WTC11 (cell line): ENCODE measurements at regions not wholly inside any gene's neighbourhood (a gene's known extent, or its start where the extent isn't known, plus 50 kb on each side); places are given as distances from the start of the nearest gene placed in this dataset.
"Not testable (repeated sequence)": the region's sequence is repeated elsewhere in the genome, so short reads cannot be mapped to it uniquely, and the experiment has no call there.

ENCODE experiments used
- ATAC-seq: fragments of 200-7000 bp; cut with Tn5 transposase; 2 replicates; pipeline ENCODE4 v1.10.0; 2021; ENCODE audit warnings: mild to moderate bottlenecking, moderate library complexity
- CTCF ChIA-PET: fragments of 300-600 bp; sonication (Branson Sonifier 250); formaldehyde crosslinking; loops from one replicate; lab custom pipeline; 2021; ENCODE audit warnings: antibody characterized with exemption; lab: Charles Lee
- POLR2A ChIA-PET: fragments of 350-600 bp; sonication (Branson Sonifier 250); formaldehyde crosslinking; loops from one replicate; lab custom pipeline; 2021; ENCODE audit warnings: antibody characterized with exemption; lab: Charles Lee
- DNase-seq: peaks from one replicate; pipeline ENCODE4 v3.0.0; 2021; ENCODE audit warnings: low spot score
- H3K27ac Mint-ChIP-seq: 2 replicates; pipeline ENCODE4 v1.8.0; 2021; ENCODE audit warnings: mixed read lengths
- H3K27me3 Mint-ChIP-seq: 2 replicates; pipeline ENCODE4 v1.8.0; 2021; ENCODE audit warnings: low read depth, mild to moderate bottlenecking, moderate library complexity, mixed read lengths
- H3K36me3 Mint-ChIP-seq: 2 replicates; pipeline ENCODE4 v1.8.0; 2021; ENCODE audit warnings: mixed read lengths
- H3K4me1 Mint-ChIP-seq: 2 replicates; pipeline ENCODE4 v1.8.0; 2022; ENCODE audit warnings: mixed read lengths
- H3K4me3 Mint-ChIP-seq: 2 replicates; pipeline ENCODE4 v1.8.0; 2021; ENCODE audit warnings: mild to moderate bottlenecking, moderate library complexity, mixed read lengths
- H3K9me3 Mint-ChIP-seq: 2 replicates; pipeline ENCODE4 v1.8.0; 2021; ENCODE audit warnings: mixed read lengths
- ATF1 ChIP-seq: sonication (generic); formaldehyde crosslinking; IDR thresholded peaks from 2 replicates; pipeline ENCODE4 v1.8.1; 2023; ENCODE audit warnings: mild to moderate bottlenecking, moderate library complexity, missing genetic modification reagents
- ELF4 ChIP-seq: sonication (generic); formaldehyde crosslinking; IDR thresholded peaks from 2 replicates; pipeline ENCODE4 v1.8.1; 2022; ENCODE audit warnings: low read depth, mild to moderate bottlenecking, moderate library complexity, missing genetic modification reagents
- ERG ChIP-seq: fragments of 250-450 bp; sonication (Bioruptor Pico); IDR thresholded peaks from 2 replicates; pipeline ENCODE4 v1.8.0; 2021; ENCODE audit warnings: mild to moderate bottlenecking
- ESRRA ChIP-seq: sonication (generic); formaldehyde crosslinking; IDR thresholded peaks from 2 replicates; pipeline ENCODE4 v1.8.1; 2022; ENCODE audit warnings: mild to moderate bottlenecking, missing genetic modification reagents, borderline replicate concordance
- ETV6 ChIP-seq: sonication (generic); formaldehyde crosslinking; IDR thresholded peaks from 2 replicates; pipeline ENCODE4 v1.8.1; 2022; ENCODE audit warnings: mild to moderate bottlenecking, missing genetic modification reagents
- GABPB1 ChIP-seq: sonication (generic); formaldehyde crosslinking; IDR thresholded peaks from 2 replicates; pipeline ENCODE4 v1.8.1; 2023; ENCODE audit warnings: mild to moderate bottlenecking, missing genetic modification reagents
- HMGA2 ChIP-seq: fragments of 250-450 bp; sonication (Bioruptor Pico); IDR thresholded peaks from 2 replicates; pipeline ENCODE4 v1.4.0; 2021; ENCODE audit warnings: mild to moderate bottlenecking, moderate library complexity
- HMGXB4 ChIP-seq: sonication (generic); formaldehyde crosslinking; IDR thresholded peaks from 2 replicates; pipeline ENCODE4 v1.8.1; 2023; ENCODE audit warnings: mild to moderate bottlenecking, moderate library complexity, missing genetic modification reagents
- MAX ChIP-seq: sonication (generic); formaldehyde crosslinking; IDR thresholded peaks from 2 replicates; pipeline ENCODE4 v1.8.0; 2022; ENCODE audit warnings: mild to moderate bottlenecking, missing genetic modification reagents
- PREB ChIP-seq: sonication (generic); formaldehyde crosslinking; IDR thresholded peaks from 2 replicates; pipeline ENCODE4 v1.8.1; 2022; ENCODE audit warnings: mild to moderate bottlenecking, missing genetic modification reagents, moderate library complexity, borderline replicate concordance
- PRRX2 ChIP-seq: fragments of 250-450 bp; sonication (Bioruptor Pico); IDR thresholded peaks from 2 replicates; pipeline ENCODE4 v1.8.0; 2021; ENCODE audit warnings: mild to moderate bottlenecking
- RELA ChIP-seq: sonication (generic); formaldehyde crosslinking; IDR thresholded peaks from 2 replicates; pipeline ENCODE4 v1.8.1; 2022; ENCODE audit warnings: missing genetic modification reagents, mild to moderate bottlenecking, borderline replicate concordance
- SMAD3 ChIP-seq: sonication (generic); formaldehyde crosslinking; IDR thresholded peaks from 2 replicates; pipeline ENCODE4 v1.8.0; 2022; ENCODE audit warnings: missing genetic modification reagents, mild to moderate bottlenecking, borderline replicate concordance
- SMAD4 ChIP-seq: sonication (generic); formaldehyde crosslinking; IDR thresholded peaks from 2 replicates; pipeline ENCODE4 v1.8.0; 2022; ENCODE audit warnings: mild to moderate bottlenecking, missing genetic modification reagents
- USF1 ChIP-seq: sonication (generic); formaldehyde crosslinking; IDR thresholded peaks from 2 replicates; pipeline ENCODE4 v1.8.0; 2022; ENCODE audit warnings: mild to moderate bottlenecking, missing genetic modification reagents
- ZNF121 ChIP-seq: sonication (generic); formaldehyde crosslinking; IDR thresholded peaks from 2 replicates; pipeline ENCODE4 v1.8.0; 2023; ENCODE audit warnings: missing genetic modification reagents
- ZNF138 ChIP-seq: sonication (generic); formaldehyde crosslinking; conservative IDR thresholded peaks from 2 replicates; pipeline ENCODE4 v1.8.1; 2022; ENCODE audit warnings: mild to moderate bottlenecking, moderate library complexity, missing genetic modification reagents
- ZNF281 ChIP-seq: sonication (generic); formaldehyde crosslinking; IDR thresholded peaks from 2 replicates; pipeline ENCODE4 v1.8.0; 2023; ENCODE audit warnings: mild to moderate bottlenecking, missing genetic modification reagents
- ZNF416 ChIP-seq: fragments of 250-450 bp; sonication (Bioruptor Pico); IDR thresholded peaks from 2 replicates; pipeline ENCODE4 v1.9.0; 2021; ENCODE audit warnings: mild to moderate bottlenecking, inconsistent platforms
- ZNF423 ChIP-seq: fragments of 250-450 bp; sonication (Bioruptor Pico); IDR thresholded peaks from 2 replicates; pipeline ENCODE4 v2.1.2; 2022; ENCODE audit warnings: mild to moderate bottlenecking, moderate library complexity

- no peak for TF ChIP-seq ZNF423
Measured at GRCh38 chr2:146376511-146377064, 1468.2 kb upstream of the ACVR2A start (continued).

GRCh38 chr2:146374505-146374904, 1470.3 kb upstream of the ACVR2A start:
- peaks cover 36% of the 10 kb centered on the region for H3K9me3 Mint-ChIP-seq
- TF ChIP-seq PREB (no peak), ESRRA (CRISPR knock-in tag) (no peak), RELA (CRISPR knock-in tag) (no peak), ZNF138 (CRISPR knock-in tag) (no peak), ATF1 (CRISPR knock-in tag) (no peak), SMAD3 (no peak), GABPB1 (CRISPR knock-in tag) (no peak), HMGXB4 (CRISPR knock-in tag) (no peak), USF1 (CRISPR knock-in tag) (no peak), HMGA2 (no peak)
- H3K36me3 Mint-ChIP-seq: peaks cover 20% of the 10 kb centered on the region
- no peak overlapping the region for H3K27ac Mint-ChIP-seq
- H3K27me3 Mint-ChIP-seq: no peaks in the 10 kb centered on the region
- DNase-seq: no peak
- ChIA-PET POLR2A (no interaction called here), CTCF (no interaction called here)
- H3K4me3 Mint-ChIP-seq: no peak overlapping the region
- no peak for ATAC-seq
- H3K4me1 Mint-ChIP-seq: peaks cover 7% of the 10 kb centered on the region

GRCh38 chr2:146371364-146371763, 1473.5 kb upstream of the ACVR2A start:
- H3K4me3 Mint-ChIP-seq, H3K4me1 Mint-ChIP-seq, H3K27me3 Mint-ChIP-seq, ATAC-seq, H3K27ac Mint-ChIP-seq, POLR2A ChIA-PET, CTCF ChIA-PET, DNase-seq: not testable (repeated sequence)
- Mint-ChIP-seq H3K36me3 (peaks cover 20% of the 10 kb centered on the region), H3K9me3 (peaks cover 30% of the 10 kb centered on the region)

GRCh38 chr2:146370826-146371225, 1474.0 kb upstream of the ACVR2A start:
- no peak overlapping the region for H3K27ac Mint-ChIP-seq
- peaks cover 20% of the 10 kb centered on the region for H3K36me3 Mint-ChIP-seq
- DNase-seq: no peak
- POLR2A ChIA-PET: no interaction called here
- H3K4me3 Mint-ChIP-seq: no peak overlapping the region
- no peaks in the 10 kb centered on the region for H3K27me3 Mint-ChIP-seq
- CTCF ChIA-PET: no interaction called here
- H3K9me3 Mint-ChIP-seq: peaks cover 34% of the 10 kb centered on the region
- no peak for TF ChIP-seq ZNF416 (CRISPR knock-in tag)
- no peak for TF ChIP-seq ZNF121 (CRISPR knock-in tag)
- TF ChIP-seq ERG: no peak
- H3K4me1 Mint-ChIP-seq: peaks cover 7% of the 10 kb centered on the region
- no peak for ATAC-seq

- POLR2A ChIA-PET: no interaction called here
- ATAC-seq (no peak), DNase-seq (no peak)
- Mint-ChIP-seq H3K27ac (no peak overlapping the region), H3K4me3 (no peak overlapping the region), H3K4me1 (no peaks in the 10 kb centered on the region), H3K9me3 (peaks cover 11% of the 10 kb centered on the region), H3K36me3 (peaks cover 4% of the 10 kb centered on the region), H3K27me3 (no peaks in the 10 kb centered on the region)
- CTCF ChIA-PET: no interaction called here
- TF ChIP-seq ZNF281 (CRISPR knock-in tag) (no peak), ETV6 (no peak), MAX (CRISPR knock-in tag) (no peak), SMAD4 (CRISPR knock-in tag) (no peak), PRRX2 (CRISPR knock-in tag) (no peak), ELF4 (CRISPR knock-in tag) (no peak)
Measured at GRCh38 chr2:146366276-146366675, 1478.6 kb upstream of the ACVR2A start.
